H9 (cell line): ENCODE measurements at regions not wholly inside any gene's neighbourhood (a gene's known extent, or its start where the extent isn't known, plus 50 kb on each side); places are given as distances from the start of the nearest gene placed in this dataset.

Source experiments
- DNase-seq: peaks from one replicate; pipeline ENCODE4 v3.0.0-alpha.2; 2017
- H2AFZ ChIP-seq: one replicate; pipeline ENCODE4 v1.6.1; 2013; ENCODE audit warnings: mild to moderate bottlenecking, low read length, control low read depth, moderate library complexity
- H2AK5ac ChIP-seq: 2 replicates; pipeline ENCODE4 v1.6.1; 2013; ENCODE audit warnings: low read length, control low read depth, mixed read lengths; ENCODE audit not compliant: insufficient read length
- H2BK120ac ChIP-seq: one replicate; pipeline ENCODE4 v1.6.1; 2013; ENCODE audit warnings: low read depth, mild to moderate bottlenecking, low read length, control low read depth, inconsistent platforms; ENCODE audit not compliant: poor library complexity, severe bottlenecking
- H2BK12ac ChIP-seq: 2 replicates; pipeline ENCODE4 v1.6.1; 2013; ENCODE audit warnings: low read length, control low read depth, mixed read lengths, low read depth; ENCODE audit not compliant: insufficient read length
- H2BK15ac ChIP-seq: 2 replicates; pipeline ENCODE4 v1.6.1; 2013; ENCODE audit warnings: low read depth, low read length, control low read depth
- H2BK20ac ChIP-seq: one replicate; pipeline ENCODE4 v1.6.1; 2013; ENCODE audit warnings: low read depth, mild to moderate bottlenecking, low read length, control low read depth, inconsistent platforms; ENCODE audit not compliant: poor library complexity, severe bottlenecking
- H2BK5ac ChIP-seq: 2 replicates; pipeline ENCODE4 v1.6.1; 2013; ENCODE audit warnings: low read length, control low read depth, mixed read lengths; ENCODE audit not compliant: insufficient read length
- H3K14ac ChIP-seq: 2 replicates; pipeline ENCODE4 v1.6.1; 2013; ENCODE audit warnings: low read length, control low read depth; ENCODE audit not compliant: insufficient read depth
- H3K18ac ChIP-seq: 2 replicates; pipeline ENCODE4 v1.6.1; 2013; ENCODE audit warnings: low read depth, mild to moderate bottlenecking, mixed read lengths, low read length, control low read depth; ENCODE audit not compliant: insufficient read length
- H3K23ac ChIP-seq: 2 replicates; pipeline ENCODE4 v1.6.1; 2013; ENCODE audit warnings: low read length, control low read depth, mixed read lengths, low read depth; ENCODE audit not compliant: insufficient read length
- H3K23me2 ChIP-seq: 2 replicates; pipeline ENCODE4 v1.6.1; 2013; ENCODE audit warnings: low read depth, mild to moderate bottlenecking, mixed read lengths, low read length, control low read depth; ENCODE audit not compliant: insufficient read length, poor library complexity, severe bottlenecking
- H3K27ac ChIP-seq: 2 replicates; pipeline ENCODE4 v1.5.1; 2013; ENCODE audit warnings: low read length, control low read depth, mixed read lengths, low read depth; ENCODE audit not compliant: insufficient read length
- H3K27me3 ChIP-seq: 2 replicates; pipeline ENCODE4 v1.6.1; 2013; ENCODE audit warnings: low read length, control low read depth, inconsistent platforms; ENCODE audit not compliant: insufficient read depth
- H3K4ac ChIP-seq: 2 replicates; pipeline ENCODE4 v1.6.1; 2013; ENCODE audit warnings: low read depth, mild to moderate bottlenecking, control low read depth, inconsistent platforms, low read length, moderate library complexity
- H3K4me1 ChIP-seq: 2 replicates; pipeline ENCODE4 v1.6.1; 2013; ENCODE audit warnings: low read length, control low read depth, inconsistent platforms; ENCODE audit not compliant: insufficient read depth
- H3K4me2 ChIP-seq: 2 replicates; pipeline ENCODE4 v1.6.1; 2013; ENCODE audit warnings: low read length, control low read depth, mixed read lengths; ENCODE audit not compliant: insufficient read length, insufficient read depth
- H3K56ac ChIP-seq: 2 replicates; pipeline ENCODE4 v1.6.1; 2013; ENCODE audit warnings: low read depth, mild to moderate bottlenecking, mixed read lengths, low read length, control low read depth; ENCODE audit not compliant: insufficient read length
- H3K79me1 ChIP-seq: 2 replicates; pipeline ENCODE4 v1.6.1; 2013; ENCODE audit warnings: low read depth, mild to moderate bottlenecking, moderate library complexity, low read length, control low read depth, inconsistent platforms; ENCODE audit not compliant: insufficient read depth, poor library complexity, severe bottlenecking
- H3K79me2 ChIP-seq: 2 replicates; pipeline ENCODE4 v1.6.1; 2013; ENCODE audit warnings: low read length, control low read depth, inconsistent platforms; ENCODE audit not compliant: insufficient read depth
- H3K9ac ChIP-seq: 2 replicates; pipeline ENCODE4 v1.6.1; 2013; ENCODE audit warnings: low read length, control low read depth, mixed read lengths; ENCODE audit not compliant: insufficient read length; ENCODE audit errors: extremely low read depth
- H3K9me3 ChIP-seq: one replicate; pipeline ENCODE4 v1.6.1; 2013; ENCODE audit warnings: low read depth, low read length, inconsistent platforms; ENCODE audit not compliant: control insufficient read depth
- H3T11ph ChIP-seq: one replicate; pipeline ENCODE4 v1.6.1; 2013; ENCODE audit warnings: mild to moderate bottlenecking, low read length, control low read depth, inconsistent platforms
- H4K20me1 ChIP-seq: one replicate; pipeline ENCODE4 v1.6.1; 2013; ENCODE audit not compliant: control insufficient read depth, insufficient read length, insufficient read depth
- H4K5ac ChIP-seq: 2 replicates; pipeline ENCODE4 v1.6.1; 2013; ENCODE audit warnings: low read depth, mild to moderate bottlenecking, mixed read lengths, low read length, control low read depth; ENCODE audit not compliant: insufficient read length
- H4K8ac ChIP-seq: replicated peaks from 2 replicates; pipeline ENCODE4 v1.6.1; 2013; ENCODE audit warnings: low read length, control low read depth, mixed read lengths, low read depth; ENCODE audit not compliant: insufficient read length
- H4K91ac ChIP-seq: 2 replicates; pipeline ENCODE4 v1.6.1; 2013; ENCODE audit warnings: low read depth, mild to moderate bottlenecking, moderate library complexity, mixed read lengths, low read length, control low read depth; ENCODE audit not compliant: insufficient read length
- H3K27ac Mint-ChIP-seq, 3 experiments: 2 replicates in 2 of 3; 3 replicates in 1 of 3; pipeline ENCODE4 v1.8.0; 2020 to 2021; ENCODE audit warnings: mixed read lengths in 3 of 3, mild to moderate bottlenecking in 1 of 3, moderate library complexity in 1 of 3
- H3K27me3 Mint-ChIP-seq: 2 replicates; pipeline ENCODE4 v1.8.0; 2021; ENCODE audit warnings: low read depth, mild to moderate bottlenecking, moderate library complexity, mixed read lengths
- H3K36me3 Mint-ChIP-seq, 3 experiments: 2 replicates in 2 of 3; 3 replicates in 1 of 3; pipeline ENCODE4 v1.8.0; 2020 to 2021; ENCODE audit warnings: low read depth in 3 of 3, mixed read lengths in 3 of 3; ENCODE audit not compliant: insufficient read depth in 1 of 3
- H3K4me1 Mint-ChIP-seq, 2 experiments: 2 replicates each; pipeline ENCODE4 v1.8.0; 2020; ENCODE audit warnings: mixed read lengths in 2 of 2
- H3K4me3 Mint-ChIP-seq, 2 experiments: 2 replicates in 1 of 2; 3 replicates in 1 of 2; pipeline ENCODE4 v1.8.0; 2020 to 2021; ENCODE audit warnings: mild to moderate bottlenecking in 2 of 2, mixed read lengths in 2 of 2, moderate library complexity in 1 of 2
- H3K9me3 Mint-ChIP-seq, 2 experiments: 2 replicates in 1 of 2; 3 replicates in 1 of 2; pipeline ENCODE4 v1.8.0; 2020; ENCODE audit warnings: mild to moderate bottlenecking in 2 of 2, mixed read lengths in 2 of 2, moderate library complexity in 1 of 2
- WGBS: extraction: QIAGEN DNeasy Blood & Tissue Kit; methylation state at CpG from one replicate; pipeline ENCODE4 v1.1.7; 2013; ENCODE audit warnings: missing lambda C conversion rate, low lambda C conversion rate, mixed read lengths; ENCODE audit not compliant: insufficient read length; ENCODE audit errors: extremely low coverage; 5-methylcytosine and 5-hydroxymethylcytosine counted together
- TF ChIP-seq, protein P1 (sequence below): fragments of 200-600 bp; sonication (generic); conservative IDR thresholded peaks from 3 replicates; pipeline ENCODE4 v1.8.0; 2021; ENCODE audit warnings: antibody characterized with exemption, mild to moderate bottlenecking

DNA sequence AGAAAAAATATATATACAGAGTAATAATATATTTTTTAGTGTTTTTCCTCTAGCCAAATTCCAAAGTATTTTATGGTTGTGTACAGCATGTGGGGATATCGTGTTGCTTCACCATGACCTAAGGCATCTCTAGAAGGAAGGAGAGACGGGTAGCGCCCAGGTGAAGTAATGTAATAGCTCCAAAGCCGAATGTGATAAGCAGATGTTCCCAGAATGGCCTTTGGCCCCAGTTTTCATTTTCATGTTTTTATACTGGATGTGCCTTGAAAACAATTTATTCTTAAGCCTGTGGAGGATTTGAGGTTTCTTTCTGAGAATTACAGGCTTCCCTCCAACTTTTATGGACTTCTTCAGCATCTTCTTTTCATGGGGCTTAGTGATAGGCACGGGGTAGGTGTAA is 587.9 kb upstream of the KIRREL3 start:
- Histone ChIP-seq H3K9me3 (no peaks in the 10 kb centered on the region), H3K79me2 (no peaks in the 10 kb centered on the region), H3K56ac (no peak overlapping the region), H3T11ph (no peak overlapping the region), H3K4ac (no peak overlapping the region), H4K8ac (no peak overlapping the region), H3K4me2 (no peak overlapping the region), H4K20me1 (no peaks in the 10 kb centered on the region), H3K9ac (no peak overlapping the region), H2AK5ac (no peak overlapping the region), H4K91ac (no peak overlapping the region), H2BK5ac (no peak overlapping the region), H2AFZ (no peak overlapping the region), H3K27me3 (no peaks in the 10 kb centered on the region), H3K23me2 (no peaks in the 10 kb centered on the region), H2BK120ac (no peak overlapping the region), H3K4me1 (no peaks in the 10 kb centered on the region), H4K5ac (no peak overlapping the region), H3K79me1 (no peaks in the 10 kb centered on the region), H3K18ac (no peak overlapping the region), H2BK20ac (no peak overlapping the region), H3K23ac (no peak overlapping the region), H3K27ac (no peak overlapping the region), H2BK12ac (no peak overlapping the region), H2BK15ac (no peak overlapping the region), H3K14ac (no peak overlapping the region)
- H3K4me1 Mint-ChIP-seq, result no peaks in the 10 kb centered on the region
- H3K36me3 Mint-ChIP-seq, result no peaks in the 10 kb centered on the region
- TF ChIP-seq, protein P1, sequence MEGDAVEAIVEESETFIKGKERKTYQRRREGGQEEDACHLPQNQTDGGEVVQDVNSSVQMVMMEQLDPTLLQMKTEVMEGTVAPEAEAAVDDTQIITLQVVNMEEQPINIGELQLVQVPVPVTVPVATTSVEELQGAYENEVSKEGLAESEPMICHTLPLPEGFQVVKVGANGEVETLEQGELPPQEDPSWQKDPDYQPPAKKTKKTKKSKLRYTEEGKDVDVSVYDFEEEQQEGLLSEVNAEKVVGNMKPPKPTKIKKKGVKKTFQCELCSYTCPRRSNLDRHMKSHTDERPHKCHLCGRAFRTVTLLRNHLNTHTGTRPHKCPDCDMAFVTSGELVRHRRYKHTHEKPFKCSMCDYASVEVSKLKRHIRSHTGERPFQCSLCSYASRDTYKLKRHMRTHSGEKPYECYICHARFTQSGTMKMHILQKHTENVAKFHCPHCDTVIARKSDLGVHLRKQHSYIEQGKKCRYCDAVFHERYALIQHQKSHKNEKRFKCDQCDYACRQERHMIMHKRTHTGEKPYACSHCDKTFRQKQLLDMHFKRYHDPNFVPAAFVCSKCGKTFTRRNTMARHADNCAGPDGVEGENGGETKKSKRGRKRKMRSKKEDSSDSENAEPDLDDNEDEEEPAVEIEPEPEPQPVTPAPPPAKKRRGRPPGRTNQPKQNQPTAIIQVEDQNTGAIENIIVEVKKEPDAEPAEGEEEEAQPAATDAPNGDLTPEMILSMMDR, result no peak
- no peak for DNase-seq
- no CpG with 5 or more reads among the region's 5 CpGs for WGBS
- H3K4me3 Mint-ChIP-seq, result no peak overlapping the region
- H3K27me3 Mint-ChIP-seq, result no peaks in the 10 kb centered on the region
- no peaks in the 10 kb centered on the region for H3K9me3 Mint-ChIP-seq
- H3K27ac Mint-ChIP-seq, result no peak overlapping the region
